HepG2 (cell line): ENCODE measurements at regions not wholly inside any gene's neighbourhood (a gene's known extent, or its start where the extent isn't known, plus 50 kb on each side); places are given as distances from the start of the nearest gene placed in this dataset.

Experiments
- FOSL1 ChIP-seq: sonication (generic); formaldehyde crosslinking; IDR thresholded peaks from 2 replicates; pipeline ENCODE4 v1.9.0; 2021; ENCODE audit warnings: missing genetic modification reagents, borderline replicate concordance
- HOXA3 ChIP-seq: sonication (generic); formaldehyde crosslinking; IDR thresholded peaks from 2 replicates; pipeline ENCODE4 v1.5.0; 2020; ENCODE audit warnings: missing genetic modification reagents
- MED13 ChIP-seq: sonication (generic); formaldehyde crosslinking; IDR thresholded peaks from 2 replicates; pipeline ENCODE4 v1.5.0; 2020; ENCODE audit warnings: missing genetic modification reagents
- MEIS2 ChIP-seq: sonication (generic); formaldehyde crosslinking; IDR thresholded peaks from 2 replicates; pipeline ENCODE4 v1.9.0; 2021; ENCODE audit warnings: mild to moderate bottlenecking, missing genetic modification reagents
- NCOA5 ChIP-seq: sonication (generic); formaldehyde crosslinking; IDR thresholded peaks from 2 replicates; pipeline ENCODE4 v1.4.0; 2020; ENCODE audit warnings: missing genetic modification reagents
- NCOR1 ChIP-seq: fragments of 200-600 bp; sonication (generic); IDR thresholded peaks from 2 replicates; pipeline ENCODE4 v1.7.0; 2017; ENCODE audit warnings: antibody characterized with exemption, low read length, borderline replicate concordance
- NFIC ChIP-seq: IDR thresholded peaks from 2 replicates; pipeline ENCODE4 v1.6.1; 2012; ENCODE audit warnings: mild to moderate bottlenecking, low read length, inconsistent platforms
- PITX1 ChIP-seq: sonication (generic); formaldehyde crosslinking; IDR thresholded peaks from 2 replicates; pipeline ENCODE4 v1.5.1; 2020; ENCODE audit warnings: mild to moderate bottlenecking, missing genetic modification reagents
- SCMH1 ChIP-seq: sonication (generic); formaldehyde crosslinking; IDR thresholded peaks from 2 replicates; pipeline ENCODE4 v1.9.0; 2021; ENCODE audit warnings: missing genetic modification reagents, mild to moderate bottlenecking, borderline replicate concordance
- SIX1 ChIP-seq: sonication (generic); formaldehyde crosslinking; IDR thresholded peaks from 2 replicates; pipeline ENCODE4 v1.4.0; 2020; ENCODE audit warnings: missing genetic modification reagents, borderline replicate concordance
- ZNF234 ChIP-seq: sonication (generic); formaldehyde crosslinking; conservative IDR thresholded peaks from 2 replicates; pipeline ENCODE4 v1.5.1; 2020; ENCODE audit warnings: mild to moderate bottlenecking, missing genetic modification reagents
- ZNF441 ChIP-seq: sonication (generic); formaldehyde crosslinking; IDR thresholded peaks from 2 replicates; pipeline ENCODE4 v1.7.0; 2021; ENCODE audit warnings: missing genetic modification reagents, borderline replicate concordance
- ZNF790 ChIP-seq: sonication (generic); formaldehyde crosslinking; IDR thresholded peaks from 2 replicates; pipeline ENCODE4 v1.8.0; 2022; ENCODE audit warnings: missing genetic modification reagents, mild to moderate bottlenecking, borderline replicate concordance
- ZNF841 ChIP-seq: sonication (generic); formaldehyde crosslinking; IDR thresholded peaks from 2 replicates; pipeline ENCODE4 v1.8.1; 2023; ENCODE audit warnings: missing genetic modification reagents, borderline replicate concordance
- TF ChIP-seq, protein P1 (sequence below): sonication (generic); formaldehyde crosslinking; conservative IDR thresholded peaks from 2 replicates; pipeline ENCODE4 v1.8.0; 2022; ENCODE audit warnings: missing genetic modification reagents
- TF ChIP-seq, protein P2 (sequence below): sonication (generic); formaldehyde crosslinking; IDR thresholded peaks from 2 replicates; pipeline ENCODE4 v1.4.0; 2020; ENCODE audit warnings: mild to moderate bottlenecking, missing genetic modification reagents, borderline replicate concordance
- TF ChIP-seq, protein P3 (sequence below): sonication (generic); formaldehyde crosslinking; conservative IDR thresholded peaks from 2 replicates; pipeline ENCODE4 v1.4.0; 2020; ENCODE audit warnings: missing genetic modification reagents
- TF ChIP-seq, protein P4 (sequence below): sonication (generic); formaldehyde crosslinking; IDR thresholded peaks from 2 replicates; pipeline ENCODE4 v1.5.1; 2020; ENCODE audit warnings: mild to moderate bottlenecking, missing genetic modification reagents, borderline replicate concordance
- TF ChIP-seq, protein P5 (sequence below): sonication (generic); formaldehyde crosslinking; IDR thresholded peaks from 2 replicates; pipeline ENCODE4 v1.4.0; 2020; ENCODE audit warnings: missing genetic modification reagents, low read depth, mild to moderate bottlenecking, borderline replicate concordance
- TF ChIP-seq, protein P6 (sequence below): sonication (generic); formaldehyde crosslinking; IDR thresholded peaks from 2 replicates; pipeline ENCODE4 v1.8.0; 2023; ENCODE audit warnings: mild to moderate bottlenecking, missing genetic modification reagents

DNA sequence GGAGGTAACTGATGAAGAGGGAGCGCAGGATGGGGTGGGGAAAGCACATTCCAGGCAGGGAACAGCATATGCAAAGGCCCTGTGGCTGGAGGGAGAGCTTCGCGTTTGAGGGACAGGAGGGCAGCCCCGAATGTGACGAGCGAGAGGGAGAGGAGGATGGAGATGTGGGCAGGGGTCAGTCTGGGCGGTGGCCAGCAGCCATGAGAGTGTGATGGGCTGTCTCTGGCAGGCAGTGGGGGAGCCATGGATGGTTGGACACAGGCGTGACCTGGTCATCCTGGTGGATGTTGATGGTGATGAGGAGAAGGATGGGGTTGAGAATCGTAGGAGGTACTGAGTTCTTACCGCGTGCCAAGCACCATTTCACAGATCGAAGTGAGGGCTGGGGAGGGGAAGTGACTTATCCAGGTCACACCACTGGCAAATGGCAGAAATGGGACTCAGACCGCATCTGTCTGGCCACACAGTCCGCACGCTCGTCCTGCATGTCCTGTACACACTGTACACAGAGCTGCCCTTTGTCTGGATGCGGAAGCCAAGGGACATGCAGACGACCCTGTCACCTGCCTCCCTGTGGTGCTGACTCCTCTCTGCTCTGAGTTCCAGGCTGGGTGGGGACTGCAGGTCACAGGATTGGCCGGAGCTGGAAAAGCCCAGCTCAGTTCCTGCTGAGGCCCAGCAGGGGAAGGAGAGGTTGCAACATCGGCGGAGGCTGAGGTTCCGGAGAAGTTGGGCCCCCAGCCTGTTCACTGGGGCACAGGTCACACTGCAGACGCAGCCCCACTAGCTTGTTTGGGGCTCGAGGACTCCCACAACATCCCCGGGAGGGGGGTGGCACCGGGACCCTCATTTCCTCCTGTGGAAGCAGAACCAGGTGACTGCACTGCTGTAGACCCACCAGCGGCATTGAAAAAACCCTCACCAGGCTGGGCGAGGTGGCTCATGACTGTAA lies 165.6 kb upstream of the IER5L start (continued):
- TF ChIP-seq, protein P1, sequence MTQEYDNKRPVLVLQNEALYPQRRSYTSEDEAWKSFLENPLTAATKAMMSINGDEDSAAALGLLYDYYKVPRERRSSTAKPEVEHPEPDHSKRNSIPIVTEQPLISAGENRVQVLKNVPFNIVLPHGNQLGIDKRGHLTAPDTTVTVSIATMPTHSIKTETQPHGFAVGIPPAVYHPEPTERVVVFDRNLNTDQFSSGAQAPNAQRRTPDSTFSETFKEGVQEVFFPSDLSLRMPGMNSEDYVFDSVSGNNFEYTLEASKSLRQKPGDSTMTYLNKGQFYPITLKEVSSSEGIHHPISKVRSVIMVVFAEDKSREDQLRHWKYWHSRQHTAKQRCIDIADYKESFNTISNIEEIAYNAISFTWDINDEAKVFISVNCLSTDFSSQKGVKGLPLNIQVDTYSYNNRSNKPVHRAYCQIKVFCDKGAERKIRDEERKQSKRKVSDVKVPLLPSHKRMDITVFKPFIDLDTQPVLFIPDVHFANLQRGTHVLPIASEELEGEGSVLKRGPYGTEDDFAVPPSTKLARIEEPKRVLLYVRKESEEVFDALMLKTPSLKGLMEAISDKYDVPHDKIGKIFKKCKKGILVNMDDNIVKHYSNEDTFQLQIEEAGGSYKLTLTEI (CRISPR knock-in tag): no peak
- TF ChIP-seq PITX1 (peak; percentile 92), MED13 (peak; percentile 87; the same call in 1 of the 2 replicates), ZNF841 (CRISPR knock-in tag) (no peak), HOXA3 (CRISPR knock-in tag) (peak; percentile 92), ZNF234 (no peak), FOSL1 (CRISPR knock-in tag) (no peak), MEIS2 (CRISPR knock-in tag) (0 out of 2 replicates have a peak, but pooled peaks have one; percentile 58), NCOA5 (CRISPR knock-in tag) (no peak), ZNF790 (CRISPR knock-in tag) (peak; percentile 10; the same call in 1 of the 2 replicates), NCOR1 (peak; percentile 71; the same call in 1 of the 2 replicates), ZNF441 (CRISPR knock-in tag) (peak; percentile 88), SIX1 (CRISPR knock-in tag) (peak; percentile 69; the same call in 1 of the 2 replicates), SCMH1 (CRISPR knock-in tag) (no peak), NFIC (peak; percentile 78)
- TF ChIP-seq, protein P2, sequence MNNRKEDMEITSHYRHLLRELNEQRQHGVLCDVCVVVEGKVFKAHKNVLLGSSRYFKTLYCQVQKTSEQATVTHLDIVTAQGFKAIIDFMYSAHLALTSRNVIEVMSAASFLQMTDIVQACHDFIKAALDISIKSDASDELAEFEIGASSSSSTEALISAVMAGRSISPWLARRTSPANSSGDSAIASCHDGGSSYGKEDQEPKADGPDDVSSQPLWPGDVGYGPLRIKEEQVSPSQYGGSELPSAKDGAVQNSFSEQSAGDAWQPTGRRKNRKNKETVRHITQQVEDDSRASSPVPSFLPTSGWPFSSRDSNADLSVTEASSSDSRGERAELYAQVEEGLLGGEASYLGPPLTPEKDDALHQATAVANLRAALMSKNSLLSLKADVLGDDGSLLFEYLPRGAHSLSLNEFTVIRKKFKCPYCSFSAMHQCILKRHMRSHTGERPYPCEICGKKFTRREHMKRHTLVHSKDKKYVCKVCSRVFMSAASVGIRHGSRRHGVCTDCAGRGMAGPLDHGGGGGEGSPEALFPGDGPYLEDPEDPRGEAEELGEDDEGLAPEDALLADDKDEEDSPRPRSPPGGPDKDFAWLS (CRISPR knock-in tag): peak; percentile 93; the same call in 1 of the 2 replicates
- TF ChIP-seq, protein P3, sequence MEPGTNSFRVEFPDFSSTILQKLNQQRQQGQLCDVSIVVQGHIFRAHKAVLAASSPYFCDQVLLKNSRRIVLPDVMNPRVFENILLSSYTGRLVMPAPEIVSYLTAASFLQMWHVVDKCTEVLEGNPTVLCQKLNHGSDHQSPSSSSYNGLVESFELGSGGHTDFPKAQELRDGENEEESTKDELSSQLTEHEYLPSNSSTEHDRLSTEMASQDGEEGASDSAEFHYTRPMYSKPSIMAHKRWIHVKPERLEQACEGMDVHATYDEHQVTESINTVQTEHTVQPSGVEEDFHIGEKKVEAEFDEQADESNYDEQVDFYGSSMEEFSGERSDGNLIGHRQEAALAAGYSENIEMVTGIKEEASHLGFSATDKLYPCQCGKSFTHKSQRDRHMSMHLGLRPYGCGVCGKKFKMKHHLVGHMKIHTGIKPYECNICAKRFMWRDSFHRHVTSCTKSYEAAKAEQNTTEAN (CRISPR knock-in tag): no peak; the same call in 1 of the 2 replicates
- TF ChIP-seq, protein P4, sequence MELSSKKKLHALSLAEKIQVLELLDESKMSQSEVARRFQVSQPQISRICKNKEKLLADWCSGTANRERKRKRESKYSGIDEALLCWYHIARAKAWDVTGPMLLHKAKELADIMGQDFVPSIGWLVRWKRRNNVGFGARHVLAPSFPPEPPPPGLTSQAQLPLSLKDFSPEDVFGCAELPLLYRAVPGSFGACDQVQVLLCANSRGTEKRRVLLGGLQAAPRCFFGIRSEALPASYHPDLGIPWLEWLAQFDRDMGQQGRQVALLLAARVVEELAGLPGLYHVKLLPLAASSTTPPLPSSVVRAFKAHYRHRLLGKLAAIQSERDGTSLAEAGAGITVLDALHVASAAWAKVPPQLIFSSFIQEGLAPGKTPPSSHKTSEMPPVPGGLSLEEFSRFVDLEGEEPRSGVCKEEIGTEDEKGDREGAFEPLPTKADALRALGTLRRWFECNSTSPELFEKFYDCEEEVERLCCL: peak; percentile 90; the same call in 1 of the 2 replicates
- TF ChIP-seq, protein P5, sequence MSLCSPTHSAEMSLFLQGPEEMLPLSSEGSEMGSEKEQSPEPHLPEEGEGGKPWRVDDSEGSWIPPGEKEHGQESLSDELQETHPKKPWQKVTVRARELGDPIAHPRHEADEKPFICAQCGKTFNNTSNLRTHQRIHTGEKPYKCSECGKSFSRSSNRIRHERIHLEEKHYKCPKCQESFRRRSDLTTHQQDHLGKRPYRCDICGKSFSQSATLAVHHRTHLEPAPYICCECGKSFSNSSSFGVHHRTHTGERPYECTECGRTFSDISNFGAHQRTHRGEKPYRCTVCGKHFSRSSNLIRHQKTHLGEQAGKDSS: peak; percentile 98
- TF ChIP-seq, protein P6, sequence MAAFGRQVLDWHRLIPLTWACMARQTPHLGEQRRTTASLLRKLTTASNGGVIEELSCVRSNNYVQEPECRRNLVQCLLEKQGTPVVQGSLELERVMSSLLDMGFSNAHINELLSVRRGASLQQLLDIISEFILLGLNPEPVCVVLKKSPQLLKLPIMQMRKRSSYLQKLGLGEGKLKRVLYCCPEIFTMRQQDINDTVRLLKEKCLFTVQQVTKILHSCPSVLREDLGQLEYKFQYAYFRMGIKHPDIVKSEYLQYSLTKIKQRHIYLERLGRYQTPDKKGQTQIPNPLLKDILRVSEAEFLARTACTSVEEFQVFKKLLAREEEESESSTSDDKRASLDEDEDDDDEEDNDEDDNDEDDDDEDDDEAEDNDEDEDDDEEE: 0 out of 2 replicates have a peak, but pooled peaks have one; percentile 52
